ENCODE measurements at regions not wholly inside any gene's neighbourhood (a gene's known extent, or its start where the extent isn't known, plus 50 kb on each side); places are given as distances from the start of the nearest gene placed in this dataset.

DNA sequence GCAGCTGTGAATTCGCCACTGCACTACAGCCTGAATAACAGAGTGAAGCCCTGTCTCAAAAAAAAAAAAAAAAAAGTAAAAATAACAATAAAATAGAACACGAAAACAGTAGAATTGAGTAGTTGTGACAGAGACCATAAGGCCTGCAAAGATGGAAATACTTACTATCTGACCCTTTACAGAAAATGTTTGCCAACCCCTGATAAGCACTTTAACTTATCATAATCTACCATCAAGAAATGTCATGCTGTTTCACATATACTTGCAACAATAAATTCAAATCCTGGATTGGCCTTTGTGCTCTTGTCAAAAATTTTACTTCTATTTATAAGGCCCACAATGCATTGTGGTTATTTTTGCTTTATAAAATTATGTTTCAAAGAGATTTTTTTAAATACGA is 75.5 kb downstream of the ING2 start:
- Histone ChIP-seq H3K36me3 (ENCODE audit: control insufficient read depth, insufficient read depth, low read length) (no peaks in the 10 kb centered on the region), H3K9me3 (ENCODE audit: control insufficient read depth, low read length) (peaks cover 6% of the 10 kb centered on the region), H3K4me1 (ENCODE audit: control insufficient read depth, insufficient read depth, low read length) (no peaks in the 10 kb centered on the region), H3K27ac (ENCODE audit: low read depth, low read length) (no peak overlapping the region), H3K4me3 (ENCODE audit: low read length) (no peak overlapping the region), H3K27me3 (ENCODE audit: control insufficient read depth, insufficient read depth, low read length, poor library complexity, severe bottlenecking) (no peaks in the 10 kb centered on the region), H3K9ac (ENCODE audit: extremely low read depth, low read length, poor library complexity, severe bottlenecking) (no peak overlapping the region)
- Mint-ChIP-seq H3K4me3 (no peak overlapping the region), H3K4me1 (peaks cover 4% of the 10 kb centered on the region), H3K36me3 (ENCODE audit: low read depth) (no peaks in the 10 kb centered on the region), H3K9me3 (peaks cover 14% of the 10 kb centered on the region), H3K27ac (no peak overlapping the region), H3K27me3 (ENCODE audit: insufficient read depth) (no peaks in the 10 kb centered on the region)
- 87 to 100% methylated on average over 1 to 3 of the region's 3 CpGs for WGBS, 2 experiments (ENCODE audit: insufficient coverage in 1 of 2, insufficient read length in 1 of 2)
- DNase-seq = no peak
- no peak for TF ChIP-seq CTCF (conservative IDR thresholded peaks at IDR 0.05)

- Mint-ChIP-seq H3K4me1 (peaks cover 4% of the 10 kb centered on the region), H3K27me3 (ENCODE audit: insufficient read depth) (no peaks in the 10 kb centered on the region), H3K36me3 (ENCODE audit: low read depth) (no peaks in the 10 kb centered on the region), H3K27ac (no peak overlapping the region), H3K4me3 (no peak overlapping the region), H3K9me3 (peaks cover 14% of the 10 kb centered on the region)
- Histone ChIP-seq H3K27ac (ENCODE audit: low read depth, low read length) (no peak overlapping the region), H3K4me1 (ENCODE audit: control insufficient read depth, insufficient read depth, low read length) (no peaks in the 10 kb centered on the region), H3K4me3 (ENCODE audit: low read length) (no peak overlapping the region), H3K9ac (ENCODE audit: extremely low read depth, low read length, poor library complexity, severe bottlenecking) (no peak overlapping the region), H3K27me3 (ENCODE audit: control insufficient read depth, insufficient read depth, low read length, poor library complexity, severe bottlenecking) (no peaks in the 10 kb centered on the region), H3K36me3 (ENCODE audit: control insufficient read depth, insufficient read depth, low read length) (no peaks in the 10 kb centered on the region), H3K9me3 (ENCODE audit: control insufficient read depth, low read length) (peaks cover 6% of the 10 kb centered on the region)
- no peak for DNase-seq
- TF ChIP-seq CTCF (conservative IDR thresholded peaks at IDR 0.05) = no peak
These were observed 76.0 kb downstream of the ING2 start for GRCh38 chr4:183580849-183581248.

DNA sequence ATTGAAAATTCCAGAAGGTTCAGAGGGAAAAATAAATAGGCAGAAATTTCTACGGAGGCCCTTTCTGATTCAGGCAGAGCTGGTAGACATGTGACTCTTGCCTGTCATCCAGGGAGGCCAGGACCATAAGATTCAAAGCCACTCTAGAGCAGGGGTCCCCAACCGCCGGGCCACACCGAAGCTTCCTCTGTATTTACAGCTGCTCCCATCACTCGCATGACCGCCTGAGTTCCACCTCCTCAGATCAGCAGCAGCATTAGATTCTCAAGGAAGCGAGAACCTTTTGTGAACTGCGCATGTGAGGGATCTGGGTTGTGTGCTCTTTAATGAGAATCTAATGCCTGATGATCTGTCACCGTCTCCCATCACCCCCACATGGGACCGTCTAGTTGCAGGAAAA is 72.2 kb downstream of the RWDD4 start:
- H3K4me3 Mint-ChIP-seq = no peak overlapping the region
- WGBS, 2 experiments (ENCODE audit: insufficient coverage in 1 of 2, insufficient read length in 1 of 2) = 80 to 91% methylated on average over 6 to 10 of the region's 10 CpGs
- H3K4me1 ChIP-seq (ENCODE audit: control insufficient read depth, insufficient read depth, low read length) = no peaks in the 10 kb centered on the region

More for the DNA sequence above, 72.2 kb downstream of the RWDD4 start:
- TF ChIP-seq CTCF (conservative IDR thresholded peaks at IDR 0.05) = no peak
- no peaks in the 10 kb centered on the region for H3K4me1 Mint-ChIP-seq
- DNase-seq = no peak
- Histone ChIP-seq H3K36me3 (ENCODE audit: control insufficient read depth, insufficient read depth, low read length) (no peaks in the 10 kb centered on the region), H3K27me3 (ENCODE audit: control insufficient read depth, insufficient read depth, low read length, poor library complexity, severe bottlenecking) (no peaks in the 10 kb centered on the region), H3K27ac (ENCODE audit: low read depth, low read length) (no peak overlapping the region), H3K9me3 (ENCODE audit: control insufficient read depth, low read length) (no peaks in the 10 kb centered on the region), H3K4me3 (ENCODE audit: low read length) (no peak overlapping the region), H3K9ac (ENCODE audit: extremely low read depth, low read length, poor library complexity, severe bottlenecking) (no peak overlapping the region)
- no peaks in the 10 kb centered on the region for H3K36me3 Mint-ChIP-seq (ENCODE audit: low read depth)
- H3K27me3 Mint-ChIP-seq (ENCODE audit: insufficient read depth) = no peaks in the 10 kb centered on the region
- H3K9me3 Mint-ChIP-seq = peaks cover 17% of the 10 kb centered on the region
- H3K27ac Mint-ChIP-seq = no peak overlapping the region
